T-helper 2 cell treated with Interferon-gamma antibody and Interleukin-4, amounts not matched to agents 100 ng/mL and 5 ng/mL, for 36 hours (primary cell): ENCODE measurements at regions not wholly inside any gene's neighbourhood (a gene's known extent, or its start where the extent isn't known, plus 50 kb on each side); places are given as distances from the start of the nearest gene placed in this dataset.
"Not testable (repeated sequence)": the region's sequence is repeated elsewhere in the genome, so short reads cannot be mapped to it uniquely, and the experiment has no call there.

ENCODE experiments used
- intact Hi-C: fragments of 100-400 bp; cut with micrococcal nuclease; formaldehyde crosslinking; loops from one replicate; pipeline ENCODE4 v1.15.1; 2023

- intact Hi-C loops = no loop called here
These were observed 241.4 kb upstream of the DGKB start for GRCh38 chr7:15143936-15144335.

GRCh38 chr7:15143121-15143520 is 240.6 kb upstream of the DGKB start:
- intact Hi-C loops = no loop called here

GRCh38 chr7:15140431-15140830 is 237.9 kb upstream of the DGKB start:
- intact Hi-C loops = no loop called here

- intact Hi-C loops = no loop called here
These were observed 229.1 kb upstream of the DGKB start for GRCh38 chr7:15131661-15132060.

GRCh38 chr7:15130666-15131541 is 228.4 kb upstream of the DGKB start:
- intact Hi-C loops = no loop called here

GRCh38 chr7:15128716-15129115 is 226.2 kb upstream of the DGKB start:
- intact Hi-C loops = no loop called here

GRCh38 chr7:15126653-15127052 is 224.1 kb upstream of the DGKB start:
- intact Hi-C loops = not testable (repeated sequence)

GRCh38 chr7:15123901-15124300 is 221.3 kb upstream of the DGKB start:
- intact Hi-C loops = no loop called here

- intact Hi-C loops = no loop called here
These were observed 211.2 kb upstream of the DGKB start for GRCh38 chr7:15113752-15114151.

GRCh38 chr7:15105711-15106110 is 203.2 kb upstream of the DGKB start:
- intact Hi-C loops = no loop called here

GRCh38 chr7:15104411-15105092 is 202.0 kb upstream of the DGKB start:
- intact Hi-C loops = no loop called here

GRCh38 chr7:15099074-15099473 is 196.5 kb upstream of the DGKB start:
- intact Hi-C loops = no loop called here

- intact Hi-C loops = no loop called here
These were observed 194.3 kb upstream of the DGKB start for GRCh38 chr7:15096853-15097252.

- intact Hi-C loops = no loop called here
These were observed 192.4 kb upstream of the DGKB start for GRCh38 chr7:15094989-15095388.

- intact Hi-C loops = no loop called here
These were observed 185.2 kb upstream of the DGKB start for GRCh38 chr7:15087771-15088170.

GRCh38 chr7:15086862-15087261 is 184.3 kb upstream of the DGKB start:
- intact Hi-C loops = no loop called here

GRCh38 chr7:15086131-15086611 is 183.6 kb upstream of the DGKB start:
- intact Hi-C loops = no loop called here

- intact Hi-C loops = no loop called here
These were observed 182.8 kb upstream of the DGKB start for GRCh38 chr7:15085366-15085765.

GRCh38 chr7:15084368-15084767 is 181.8 kb upstream of the DGKB start:
- intact Hi-C loops = no loop called here

GRCh38 chr7:15081891-15082290 is 179.3 kb upstream of the DGKB start:
- intact Hi-C loops = no loop called here

GRCh38 chr7:15073301-15073700 is 170.8 kb upstream of the DGKB start:
- intact Hi-C loops = no loop called here

- intact Hi-C loops = no loop called here
These were observed 165.8 kb upstream of the DGKB start for GRCh38 chr7:15068324-15068723.

GRCh38 chr7:15057272-15057671 is 154.7 kb upstream of the DGKB start:
- intact Hi-C loops = no loop called here
